CD4-positive, alpha-beta T cell treated with Interleukin-15 for 4 hours (primary cell): ENCODE measurements at regions not wholly inside any gene's neighbourhood (a gene's known extent, or its start where the extent isn't known, plus 50 kb on each side); places are given as distances from the start of the nearest gene placed in this dataset.

Source experiments
- DNase-seq: peaks from one replicate; pipeline ENCODE4 v3.0.0-alpha.2; 2020; ENCODE audit warnings: low spot score

- DNase-seq = no peak
Observed at GRCh38 chr1:213727853-213728592, 259.8 kb upstream of the PROX1 start.

GRCh38 chr1:213728593-213729536 lies 258.9 kb upstream of the PROX1 start:
- DNase-seq = no peak

- no peak for DNase-seq
Observed at GRCh38 chr1:213733705-213734104, 254.1 kb upstream of the PROX1 start.

- no peak for DNase-seq
Observed at GRCh38 chr1:213737398-213738035, 250.3 kb upstream of the PROX1 start.

- DNase-seq = no peak
Observed at GRCh38 chr1:213738658-213739057, 249.1 kb upstream of the PROX1 start.

- DNase-seq = no peak
Observed at GRCh38 chr1:213742992-213743391, 244.8 kb upstream of the PROX1 start.

GRCh38 chr1:213744780-213745179 lies 243.0 kb upstream of the PROX1 start:
- no peak for DNase-seq

GRCh38 chr1:213745451-213745850 lies 242.3 kb upstream of the PROX1 start:
- DNase-seq = no peak

- DNase-seq = no peak
Observed at GRCh38 chr1:213749558-213749957, 238.2 kb upstream of the PROX1 start.

GRCh38 chr1:213750231-213751063 lies 237.3 kb upstream of the PROX1 start:
- DNase-seq = no peak

- no peak for DNase-seq
Observed at GRCh38 chr1:213751064-213751397, 236.7 kb upstream of the PROX1 start.

GRCh38 chr1:213759359-213760181 lies 228.2 kb upstream of the PROX1 start:
- no peak for DNase-seq

GRCh38 chr1:213761845-213762407 lies 225.8 kb upstream of the PROX1 start:
- DNase-seq = peak; percentile 30

GRCh38 chr1:213767683-213768082 lies 220.1 kb upstream of the PROX1 start:
- no peak for DNase-seq

GRCh38 chr1:213772128-213773063 lies 215.4 kb upstream of the PROX1 start:
- no peak for DNase-seq

GRCh38 chr1:213773975-213774374 lies 213.8 kb upstream of the PROX1 start:
- DNase-seq = no peak

- DNase-seq = no peak
Observed at GRCh38 chr1:213776969-213777368, 210.8 kb upstream of the PROX1 start.

- DNase-seq = no peak
Observed at GRCh38 chr1:213779228-213779627, 208.5 kb upstream of the PROX1 start.

- DNase-seq = no peak
Observed at GRCh38 chr1:213782941-213783672, 204.7 kb upstream of the PROX1 start.
